ENCODE measurements at regions not wholly inside any gene's neighbourhood (a gene's known extent, or its start where the extent isn't known, plus 50 kb on each side); places are given as distances from the start of the nearest gene placed in this dataset.
A peak's percentile ranks its signal among the peaks of the same experiment; 100 is the strongest.
"Not testable (repeated sequence)": the region's sequence is repeated elsewhere in the genome, so short reads cannot be mapped to it uniquely, and the experiment has no call there.

DNA sequence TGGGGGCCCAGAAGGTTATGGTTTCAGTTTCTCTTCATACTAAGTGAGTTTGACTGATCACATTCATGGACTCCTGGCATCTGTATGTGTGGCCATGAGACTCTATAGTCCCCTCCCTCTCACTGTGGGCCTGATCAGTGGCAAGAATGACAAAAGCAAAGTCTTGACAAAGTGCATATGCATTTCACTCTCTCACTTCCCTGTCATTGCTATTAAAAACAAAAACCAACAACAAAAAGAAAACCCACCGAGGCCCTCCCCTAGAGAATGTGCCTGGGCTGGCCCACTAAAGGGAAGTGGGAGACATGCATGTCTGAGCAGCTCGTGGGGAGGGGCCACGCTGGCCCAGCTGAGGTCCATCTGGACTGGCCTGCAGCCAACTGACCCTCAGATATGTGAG is 600.1 kb upstream of the RAB6C start:
- DNase-seq (ENCODE audit: low spot score) (no peak), FAIRE-seq (no peak)

- FAIRE-seq = no peak
- no peak for DNase-seq (ENCODE audit: low spot score)
Observed at GRCh38 chr2:129381789-129382188, 597.7 kb upstream of the RAB6C start.

- DNase-seq (ENCODE audit: low spot score) (no peak), FAIRE-seq (no peak)
Observed at GRCh38 chr2:129388870-129389269, 590.6 kb upstream of the RAB6C start.

DNA sequence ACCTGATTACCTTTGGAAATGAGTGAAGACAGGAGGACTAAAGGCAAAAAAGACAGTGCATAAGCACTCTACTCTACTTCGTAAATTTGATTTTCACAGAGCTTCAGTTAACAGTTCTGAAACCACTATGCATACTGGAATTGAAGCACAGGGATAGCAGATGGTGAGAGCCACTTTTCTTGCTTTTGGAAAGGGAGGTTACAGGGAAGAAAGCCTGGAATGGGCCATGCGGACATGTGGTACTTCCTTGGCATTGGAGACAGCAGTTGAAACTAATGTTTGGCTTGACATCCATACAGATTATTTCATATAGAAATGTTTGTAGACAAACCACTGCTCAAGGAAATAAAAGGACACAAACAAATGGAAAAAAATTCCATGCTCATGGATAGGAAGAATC is 585.6 kb upstream of the RAB6C start:
- no peak for FAIRE-seq
- no peak for DNase-seq (ENCODE audit: low spot score)

DNA sequence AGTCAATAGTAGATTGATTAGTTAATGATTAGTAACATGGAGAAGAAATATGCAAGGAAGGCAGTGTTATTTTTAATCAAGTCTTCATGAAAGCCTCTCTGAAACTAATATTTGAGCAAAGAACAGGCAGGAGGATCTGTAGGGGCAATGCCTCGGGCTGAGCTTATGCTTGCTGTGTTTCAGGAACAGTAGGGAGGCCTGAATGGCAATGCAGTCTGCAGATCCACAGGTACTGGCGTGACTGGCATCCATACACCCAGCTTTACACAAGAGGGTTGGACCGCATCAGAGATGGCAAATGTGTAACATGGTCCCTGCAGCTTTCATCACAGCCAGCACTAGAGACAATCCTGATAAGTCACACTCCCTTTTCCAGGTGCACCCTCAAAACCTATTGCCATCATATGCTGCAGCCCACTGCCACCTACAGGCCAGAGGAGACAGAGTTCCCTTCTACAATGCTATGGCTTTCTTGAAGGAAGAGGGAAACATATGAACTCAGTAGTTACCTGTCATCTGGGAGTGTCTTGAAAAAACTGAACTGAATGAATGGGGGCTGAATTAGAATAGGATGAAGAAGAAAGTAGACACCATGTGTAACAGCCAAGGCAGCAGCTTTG is 582.4 kb upstream of the RAB6C start:
- no peak for DNase-seq (ENCODE audit: low spot score)
- no peak for FAIRE-seq

DNA sequence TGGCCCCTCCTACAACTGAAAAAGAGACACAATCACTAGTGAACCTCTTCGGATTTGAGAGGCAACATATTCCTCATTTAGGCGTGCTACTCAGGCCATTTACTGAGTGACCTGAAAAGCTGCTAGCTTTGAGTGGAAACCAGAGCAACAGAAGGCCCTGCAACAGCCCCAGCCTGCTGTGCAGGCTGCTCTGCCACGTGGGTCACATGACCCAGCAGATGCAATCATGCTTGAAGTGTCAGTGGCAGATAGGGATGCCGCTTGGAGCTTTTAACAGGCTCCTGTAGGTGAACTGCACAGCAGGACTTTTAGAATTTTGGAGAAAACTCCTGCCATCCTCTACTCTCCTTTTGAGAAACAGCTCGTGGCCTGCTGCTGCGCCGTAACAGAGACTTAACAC is 578.6 kb upstream of the RAB6C start:
- no peak for DNase-seq (ENCODE audit: low spot score)
- no peak for FAIRE-seq

GRCh38 chr2:129402076-129402475 is 577.4 kb upstream of the RAB6C start:
- FAIRE-seq = no peak
- DNase-seq (ENCODE audit: low spot score) = no peak

DNA sequence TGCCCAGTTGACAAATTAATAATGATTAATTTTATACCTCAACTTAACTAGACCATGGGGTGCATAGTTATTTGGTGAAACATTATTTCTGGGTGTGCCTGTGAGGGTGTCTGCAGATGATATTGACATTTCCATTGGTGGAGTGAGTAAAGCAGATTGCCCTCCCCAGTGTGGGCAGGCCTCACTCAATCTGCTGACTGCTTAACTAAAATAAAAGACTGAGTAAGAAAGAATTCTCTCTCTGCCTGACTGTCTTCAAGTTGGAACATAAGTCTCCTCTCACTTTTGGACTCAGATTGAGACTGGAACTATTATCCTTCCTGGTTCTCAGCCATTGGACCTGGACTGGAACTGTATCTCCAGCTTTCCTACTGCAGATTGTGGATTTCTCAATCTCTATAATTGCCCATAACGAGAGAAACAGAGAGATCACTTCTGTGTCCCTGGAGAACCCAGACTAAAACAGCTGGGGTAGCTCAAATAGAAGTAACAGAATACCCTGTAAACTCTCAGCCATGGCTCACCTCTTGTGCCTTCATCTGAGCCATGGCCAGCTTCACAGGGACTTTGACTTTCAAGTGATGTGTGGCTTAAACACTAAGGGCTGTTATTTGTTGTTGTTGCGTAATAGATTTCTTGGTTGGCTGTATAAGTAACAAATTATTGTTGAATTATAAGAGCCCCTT is 575.3 kb upstream of the RAB6C start:
- no peak for FAIRE-seq
- DNase-seq (ENCODE audit: low spot score) = no peak

- FAIRE-seq = no peak
- DNase-seq (ENCODE audit: low spot score) = no peak
Observed at GRCh38 chr2:129408570-129408969, 570.9 kb upstream of the RAB6C start.

DNA sequence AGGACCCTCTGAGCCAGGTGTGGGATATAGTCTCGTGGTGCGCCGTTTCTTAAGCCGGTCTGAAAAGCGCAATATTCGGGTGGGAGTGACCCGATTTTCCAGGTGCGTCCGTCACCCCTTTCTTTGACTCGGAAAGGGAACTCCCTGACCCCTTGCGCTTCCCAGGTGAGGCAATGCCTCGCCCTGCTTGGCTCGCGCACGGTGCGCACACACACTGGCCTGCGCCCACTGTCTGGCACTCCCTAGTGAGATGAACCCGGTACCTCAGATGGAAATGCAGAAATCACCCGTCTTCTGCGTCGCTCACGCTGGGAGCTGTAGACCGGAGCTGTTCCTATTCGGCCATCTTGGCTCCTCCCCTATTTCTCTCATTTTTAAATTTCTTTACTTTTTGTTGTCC is 562.4 kb upstream of the RAB6C start:
- DNase-seq (ENCODE audit: low spot score); FAIRE-seq: not testable (repeated sequence)

DNA sequence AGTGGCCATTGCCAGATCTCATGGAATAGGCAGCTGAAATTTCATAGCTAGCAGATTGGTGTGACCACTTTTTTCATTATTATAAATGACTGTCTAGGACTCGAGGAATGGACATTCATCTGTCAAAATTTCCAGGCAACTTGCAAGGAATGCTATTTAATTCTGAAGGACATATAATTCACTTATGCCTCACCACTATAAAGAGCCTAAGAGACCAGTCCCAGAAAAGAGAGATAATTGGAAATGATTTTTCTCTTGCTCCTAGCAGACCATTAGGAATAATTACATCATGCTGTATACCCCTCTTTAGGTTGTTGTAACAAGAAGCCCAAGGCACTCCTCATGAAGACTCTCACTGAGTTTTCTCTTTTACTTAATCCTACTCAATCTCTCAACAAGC is 557.4 kb upstream of the RAB6C start:
- DNase-seq (ENCODE audit: low spot score) = no peak
- FAIRE-seq = no peak

DNA sequence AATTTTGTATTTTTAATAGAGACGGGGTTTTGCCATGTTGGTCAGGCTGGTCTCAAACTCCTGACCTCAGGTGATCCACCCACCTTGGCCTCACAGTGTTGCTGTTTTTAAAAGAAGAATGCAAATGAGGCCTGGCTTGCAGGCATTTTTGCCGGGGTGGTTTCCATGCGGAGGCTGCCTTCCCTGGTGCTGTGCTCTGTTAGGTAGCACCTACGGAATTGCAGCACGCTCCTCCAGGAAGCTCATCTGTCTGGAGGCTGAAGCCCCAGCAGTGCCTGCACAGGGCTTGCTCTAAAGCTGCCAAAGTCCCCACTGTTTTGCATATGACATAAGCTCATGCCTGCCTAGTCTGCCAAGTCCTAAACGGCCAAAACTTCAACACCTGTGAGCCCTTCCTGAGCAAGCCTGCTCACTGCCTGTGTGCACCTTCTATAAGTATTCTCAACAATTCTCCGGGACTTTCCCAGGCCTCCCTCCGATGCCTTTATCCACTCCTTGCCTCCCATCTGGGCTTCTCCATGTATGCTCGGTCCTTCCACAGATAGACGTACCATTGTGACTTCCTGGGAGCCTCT is 551.3 kb upstream of the RAB6C start:
- FAIRE-seq (no peak), DNase-seq (ENCODE audit: low spot score) (no peak)

DNA sequence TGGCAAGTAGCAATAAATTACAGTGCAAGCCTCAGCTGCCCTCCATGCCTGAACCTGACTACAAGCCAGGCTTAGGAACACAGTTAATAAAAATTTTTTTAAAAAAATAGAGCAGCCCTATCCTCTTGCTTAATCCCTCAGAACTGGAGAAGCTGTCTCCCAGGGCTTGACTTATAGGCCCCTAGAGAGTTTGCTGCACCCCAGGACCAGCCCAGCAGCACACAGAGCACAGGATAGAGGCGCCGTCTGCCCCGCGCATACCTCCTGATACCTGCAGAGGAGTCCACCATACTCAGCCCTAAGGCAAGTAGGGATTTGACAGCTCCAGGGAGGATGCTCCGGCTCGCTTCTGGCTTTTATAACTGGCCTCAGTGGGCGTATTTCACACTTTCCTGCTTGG is 548.6 kb upstream of the RAB6C start:
- FAIRE-seq = no peak
- DNase-seq (ENCODE audit: low spot score) = no peak

DNA sequence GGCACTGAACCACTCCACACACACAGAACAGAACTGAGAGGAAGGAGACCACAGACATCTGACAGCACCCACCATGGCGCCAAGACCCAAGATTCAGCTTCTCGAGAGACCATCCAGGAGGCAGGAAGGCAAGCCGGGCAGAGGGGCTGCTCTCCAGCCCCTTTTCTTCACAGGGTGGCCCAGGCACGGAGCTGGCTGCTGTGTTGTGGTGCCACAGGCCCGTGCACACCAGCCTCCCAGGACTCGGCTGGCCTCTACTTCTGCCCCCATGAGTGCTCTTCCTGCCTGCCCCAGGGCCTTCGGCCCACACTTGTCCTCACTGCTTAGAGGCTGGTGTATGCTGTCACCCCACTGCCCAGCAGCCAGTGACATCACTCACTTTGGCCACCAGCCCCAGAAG is 547.6 kb upstream of the RAB6C start:
- FAIRE-seq (no peak), DNase-seq (ENCODE audit: low spot score) (no peak)

GRCh38 chr2:129436809-129437208 is 542.7 kb upstream of the RAB6C start:
- DNase-seq (ENCODE audit: low spot score) (no peak), FAIRE-seq (no peak)

GRCh38 chr2:129437725-129438124 is 541.7 kb upstream of the RAB6C start:
- FAIRE-seq (no peak), DNase-seq (ENCODE audit: low spot score) (no peak)

DNA sequence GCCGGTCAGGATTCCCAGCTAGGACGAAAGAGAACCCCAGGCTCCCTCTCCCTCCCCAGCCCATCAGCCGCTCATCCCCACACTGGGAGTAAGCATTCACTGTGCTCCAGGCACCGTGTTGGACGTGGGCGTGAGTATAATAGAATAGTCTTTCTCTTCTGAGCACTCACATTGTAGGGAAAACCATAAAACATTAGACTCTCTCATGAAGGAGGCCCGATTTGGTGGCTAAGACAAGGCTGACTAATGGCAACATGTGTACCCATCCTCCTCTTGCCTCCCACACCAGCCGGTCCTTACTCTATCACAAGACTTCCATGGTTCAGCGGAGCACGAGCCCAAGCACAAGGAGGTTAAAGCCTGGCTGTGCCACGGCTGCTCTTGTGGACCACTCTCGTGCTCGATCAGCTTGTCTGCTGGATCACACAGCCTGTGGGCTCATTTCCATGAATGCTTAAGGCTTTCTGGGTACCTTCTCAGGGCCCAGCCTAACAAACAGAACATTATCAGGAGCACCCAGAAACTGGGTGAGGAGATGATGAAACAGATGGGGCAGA is 540.9 kb upstream of the RAB6C start:
- DNase-seq (ENCODE audit: low spot score) (no peak), FAIRE-seq (no peak)

GRCh38 chr2:129439406-129440302 is 539.8 kb upstream of the RAB6C start:
- FAIRE-seq = no peak

GRCh38 chr2:129441610-129442009 is 537.9 kb upstream of the RAB6C start:
- no peak for FAIRE-seq
- no peak for DNase-seq (ENCODE audit: low spot score)

More at GRCh38 chr2:129439406-129440302, 539.8 kb upstream of the RAB6C start:
- no peak for DNase-seq (ENCODE audit: low spot score)

DNA sequence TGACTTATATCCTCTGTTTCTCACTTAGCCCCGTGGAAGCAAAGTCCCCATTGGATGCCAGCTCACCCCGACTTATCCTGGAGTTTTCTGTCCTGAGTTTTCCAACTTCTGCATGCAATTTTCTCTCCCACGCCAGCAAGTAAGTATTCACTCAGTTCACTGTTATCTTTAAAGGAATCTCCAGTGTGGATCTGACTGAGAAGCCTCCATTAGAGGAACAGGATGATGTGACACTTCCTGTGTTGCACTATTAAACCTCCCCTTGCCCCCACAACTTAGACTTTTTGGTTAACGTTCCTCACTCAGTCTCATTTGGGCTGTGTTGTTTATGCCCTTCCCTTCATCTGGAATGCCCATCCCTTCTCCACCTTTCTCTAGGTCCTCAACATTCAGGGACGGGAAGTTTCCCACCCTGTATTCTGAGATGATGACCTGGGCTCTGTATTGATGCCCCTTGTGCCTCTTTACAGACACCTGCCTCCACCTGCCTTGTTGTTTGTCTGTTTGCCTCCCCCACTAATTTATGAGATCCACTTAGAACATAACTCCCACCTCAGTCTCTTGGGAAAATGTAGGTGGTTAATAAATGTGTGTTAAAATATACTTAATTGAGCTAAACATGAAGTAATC is 536.1 kb upstream of the RAB6C start:
- peak; percentile 22 for DNase-seq (ENCODE audit: low spot score)
- FAIRE-seq = no peak

Measured in RCC 7860 (cell line).